ENCODE measurements at regions not wholly inside any gene's neighbourhood (a gene's known extent, or its start where the extent isn't known, plus 50 kb on each side); places are given as distances from the start of the nearest gene placed in this dataset.

DNA sequence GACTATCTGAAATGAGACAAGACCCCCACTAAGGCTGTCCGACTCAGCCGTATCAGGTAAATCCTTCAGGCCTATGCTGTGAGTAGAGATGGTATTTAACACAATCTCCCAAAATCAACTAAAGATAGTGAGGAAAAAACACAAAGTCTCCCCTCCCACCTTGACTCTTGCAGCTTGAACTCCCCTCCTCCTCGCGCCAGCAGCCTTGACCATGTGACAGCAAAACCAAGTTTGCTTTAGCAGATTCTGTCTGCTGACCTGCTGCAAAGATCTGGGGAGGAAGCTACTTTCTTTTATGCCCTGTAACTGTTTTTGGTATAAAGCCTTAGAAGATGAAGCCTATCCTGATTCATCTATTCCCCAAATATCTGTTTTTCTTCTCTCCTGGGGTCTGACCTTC lies 509.5 kb downstream of the CDH26 start:
- no peak for TF ChIP-seq CTCF (conservative IDR thresholded peaks at IDR 0.05)
- TF ChIP-seq ZFX (IDR thresholded peaks at IDR 0.05) = no peak
